Embryonic facial prominence (tissue), 1 donor: ENCODE measurements at regions not wholly inside any gene's neighbourhood (a gene's known extent, or its start where the extent isn't known, plus 50 kb on each side); places are given as distances from the start of the nearest gene placed in this dataset.
"Not testable (repeated sequence)": the region's sequence is repeated elsewhere in the genome, so short reads cannot be mapped to it uniquely, and the experiment has no call there.

Experiments
- DNase-seq: peaks from one replicate; pipeline ENCODE4 v3.0.0-alpha.2; 2016; ENCODE audit errors: extremely low spot score

DNA sequence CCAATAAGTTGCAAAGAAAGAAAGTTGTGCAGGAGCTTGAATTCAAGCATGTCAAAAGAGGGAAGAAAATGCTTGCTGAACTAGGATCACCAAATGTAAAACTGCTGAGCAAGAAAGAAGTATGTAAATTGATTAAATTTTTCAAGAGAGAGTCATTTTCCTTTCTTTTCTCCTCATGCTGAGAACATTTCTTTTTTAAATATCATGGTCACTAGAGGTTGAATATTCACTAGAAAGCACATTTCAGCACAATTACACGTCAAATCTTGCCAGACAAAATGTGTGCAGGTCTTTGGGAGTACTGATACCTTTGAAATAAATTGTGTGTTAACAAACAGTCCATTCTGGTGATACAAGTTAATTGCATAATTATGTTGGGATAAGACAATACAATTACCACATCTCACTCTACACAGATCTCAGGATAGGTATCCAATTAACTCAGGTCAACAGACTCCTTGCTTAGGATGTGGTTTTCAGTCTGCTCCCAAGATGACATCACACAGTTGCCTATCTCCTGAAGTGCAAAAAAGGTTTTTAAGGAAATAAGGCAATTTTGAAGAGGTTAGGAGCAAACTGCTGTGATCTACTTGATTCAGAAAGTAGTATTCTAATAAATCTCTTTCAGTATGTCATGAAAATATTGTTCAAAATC lies 862.2 kb downstream of the RPS29 start:
- no peak for DNase-seq

DNA sequence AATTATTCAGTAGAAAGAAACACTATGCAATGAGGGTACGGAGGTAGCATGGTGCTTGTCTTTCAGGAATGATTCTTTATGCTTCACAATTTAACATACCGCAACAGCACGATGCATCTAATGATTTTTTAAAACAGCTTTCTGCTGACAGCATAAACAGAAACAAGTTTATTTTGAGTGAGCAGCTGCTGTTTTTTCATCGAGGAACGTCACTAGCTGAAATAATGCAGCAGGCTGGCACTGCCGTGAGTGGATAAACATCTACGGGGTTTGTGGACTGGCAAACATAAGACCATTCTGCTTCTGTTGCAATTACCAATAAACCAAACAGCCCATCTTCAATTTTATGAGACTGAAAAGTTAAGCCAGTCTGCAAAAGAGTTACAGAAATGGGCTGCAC lies 871.8 kb downstream of the RPS29 start:
- no peak for DNase-seq

DNA sequence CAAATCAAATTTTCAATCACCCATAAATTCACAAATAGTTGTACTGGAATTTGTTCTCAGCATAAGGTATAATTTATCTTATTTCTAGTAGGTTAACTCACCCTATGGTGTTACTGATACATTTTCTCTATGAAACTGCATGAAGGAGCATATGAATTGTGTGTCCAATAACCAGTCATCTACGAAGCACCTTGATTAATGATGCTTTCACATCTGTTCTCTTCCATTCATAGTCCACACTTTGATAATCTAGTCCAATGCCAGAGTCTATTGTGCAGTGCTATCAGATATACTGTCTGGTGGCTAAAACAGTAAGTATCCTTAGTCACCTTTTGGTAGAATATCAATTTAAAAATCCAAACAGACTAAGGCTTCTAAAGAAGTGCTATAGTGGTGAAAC lies 876.0 kb downstream of the RPS29 start:
- DNase-seq, result no peak

DNA sequence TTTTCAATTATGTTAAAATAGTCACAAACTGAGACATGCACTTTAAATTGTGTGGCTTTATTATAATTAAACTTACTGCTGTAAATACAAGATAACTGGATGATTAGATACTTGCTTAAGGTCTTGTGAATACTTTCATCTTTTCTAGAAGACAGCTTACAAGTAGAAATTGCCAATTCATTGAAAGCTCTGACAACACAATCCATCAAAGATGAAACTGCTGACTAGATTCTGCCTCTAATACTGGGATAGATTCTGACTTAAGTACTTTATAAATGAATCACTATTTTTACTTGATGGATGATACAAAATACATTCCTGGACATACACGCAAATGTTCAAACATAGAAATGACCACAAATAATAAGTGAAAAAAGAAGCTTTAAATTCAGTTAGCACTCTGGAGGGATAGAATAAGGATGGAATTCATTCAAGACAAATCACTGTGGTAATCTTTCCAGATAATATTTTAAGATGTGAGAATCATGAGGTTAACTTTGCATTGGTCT lies 876.8 kb downstream of the RPS29 start:
- no peak for DNase-seq

DNA sequence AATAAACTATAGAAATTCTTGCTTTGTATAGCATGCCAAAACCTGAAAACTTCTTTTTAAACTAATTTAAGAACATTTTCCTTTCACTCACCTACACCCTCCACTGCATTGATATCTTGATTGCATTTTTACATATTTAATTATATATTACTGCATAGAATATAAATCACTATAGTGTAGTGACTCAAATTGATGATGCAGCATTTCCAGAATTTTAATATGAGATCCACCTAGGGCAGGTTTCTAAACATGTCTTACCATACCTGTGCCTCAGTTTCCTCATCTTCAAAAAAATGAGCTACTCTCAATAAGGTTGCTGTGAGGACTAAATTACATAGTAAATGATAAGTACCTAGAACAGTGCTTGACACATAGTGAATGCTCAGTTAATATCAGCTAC lies 881.5 kb downstream of the RPS29 start:
- DNase-seq, result no peak

DNA sequence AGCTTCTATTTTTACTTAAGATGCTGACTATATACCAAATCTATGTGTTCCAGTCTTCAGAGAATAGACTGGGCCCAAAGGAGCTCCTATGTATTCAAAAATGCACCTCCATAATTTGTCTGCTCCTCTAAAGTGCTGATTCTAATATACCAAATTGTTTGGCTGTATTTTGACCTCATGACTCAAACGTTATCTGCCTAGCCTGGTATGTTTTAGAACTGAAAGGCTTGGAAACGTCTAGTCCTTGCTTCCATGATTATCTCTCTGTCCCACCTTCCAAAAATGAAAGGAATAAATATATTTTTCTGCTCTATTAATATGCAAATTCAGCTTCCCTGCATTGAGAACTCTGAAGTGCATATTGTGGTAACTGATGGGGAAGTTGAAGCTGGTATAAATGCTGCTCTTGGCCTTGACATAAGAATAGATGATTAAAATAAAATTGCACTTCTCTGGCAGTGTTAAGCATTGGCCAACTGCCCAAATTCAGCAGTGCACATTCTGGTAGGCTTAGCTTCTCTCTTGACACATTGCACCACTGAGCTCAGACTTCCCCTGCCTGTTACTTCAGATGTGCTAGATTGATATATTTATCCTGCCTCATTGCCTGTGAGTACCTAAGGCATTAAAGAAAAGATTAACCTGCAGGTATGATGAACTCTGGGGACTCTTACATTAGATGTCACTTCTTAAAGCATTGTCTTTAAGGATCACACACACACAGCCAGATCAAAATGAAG lies 882.3 kb downstream of the RPS29 start:
- no peak for DNase-seq

DNA sequence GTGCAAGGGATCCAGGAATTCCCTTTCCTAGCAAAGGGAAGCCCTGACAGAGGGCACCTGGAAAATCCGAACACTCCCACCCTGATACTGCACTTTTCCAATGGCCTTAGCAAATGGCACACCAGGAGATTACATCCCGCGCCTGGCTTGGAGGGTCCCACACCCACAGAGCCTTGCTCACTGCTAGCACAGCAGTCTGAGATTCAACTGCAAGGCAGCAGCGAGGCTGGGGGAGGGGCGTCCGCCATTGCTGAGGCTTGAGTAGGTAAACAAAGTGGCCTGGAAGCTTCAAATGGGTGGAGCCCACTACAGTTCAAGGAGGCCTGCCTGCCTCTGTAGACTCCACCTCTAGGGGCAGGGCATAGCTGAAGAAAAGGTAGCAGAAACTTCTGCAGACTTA lies 888.8 kb downstream of the RPS29 start:
- DNase-seq, result not testable (repeated sequence)

DNA sequence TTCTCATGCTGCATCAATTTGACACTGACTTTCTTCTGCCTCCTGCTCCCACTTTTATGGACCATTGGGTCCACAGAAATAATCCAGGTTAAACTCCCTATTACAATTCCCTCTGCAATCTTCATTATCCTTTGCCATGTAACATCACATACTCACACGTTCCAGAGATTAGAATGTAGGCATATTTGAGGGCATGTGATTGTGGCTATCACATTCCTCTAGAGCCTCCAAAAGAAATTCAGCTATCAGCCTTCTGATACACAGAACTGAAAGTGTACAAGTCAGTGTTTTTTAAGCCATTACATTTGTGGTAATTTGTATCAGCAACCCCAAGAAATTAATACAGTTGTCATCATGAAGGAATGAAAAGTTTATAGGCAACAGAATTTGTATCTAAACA lies 892.4 kb downstream of the RPS29 start:
- DNase-seq, result no peak

DNA sequence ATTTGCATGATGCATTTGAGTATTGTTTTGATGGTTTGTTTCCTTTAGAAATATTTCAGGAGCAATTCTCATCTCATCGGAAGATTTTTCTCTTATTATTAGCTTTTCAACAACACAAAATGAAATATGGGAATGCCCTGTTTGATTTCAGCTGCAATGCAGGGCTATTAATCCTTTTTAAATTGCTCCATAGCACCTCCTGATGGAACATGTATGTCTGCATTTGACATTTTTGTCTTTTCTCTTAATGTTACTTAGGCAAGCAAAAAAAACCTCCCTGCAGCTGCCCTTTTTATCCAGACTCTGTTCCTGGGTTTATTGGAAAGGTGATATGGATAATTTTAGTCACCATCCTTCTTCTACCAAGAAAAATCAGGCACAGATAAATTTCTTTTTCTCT lies 895.8 kb downstream of the RPS29 start:
- no peak for DNase-seq

DNA sequence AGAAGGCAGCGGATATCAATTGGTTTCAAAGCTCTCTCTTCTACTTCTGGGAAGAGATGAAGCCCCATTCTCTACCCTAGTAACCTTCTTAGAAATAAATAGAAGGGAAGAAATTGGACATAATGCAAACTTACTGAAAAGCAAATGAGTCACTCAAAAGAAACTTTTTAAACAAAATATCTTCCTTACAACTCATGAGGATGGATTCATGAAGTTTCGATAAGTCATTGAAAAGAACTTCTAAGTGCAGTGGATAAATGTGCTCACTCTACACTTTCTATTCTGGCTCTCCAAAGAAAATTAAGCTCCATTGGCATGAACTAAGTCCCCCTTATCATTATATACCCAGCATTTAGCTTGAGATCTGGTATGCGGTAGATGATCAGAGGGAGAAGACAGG lies 899.5 kb downstream of the RPS29 start:
- no peak for DNase-seq

DNA sequence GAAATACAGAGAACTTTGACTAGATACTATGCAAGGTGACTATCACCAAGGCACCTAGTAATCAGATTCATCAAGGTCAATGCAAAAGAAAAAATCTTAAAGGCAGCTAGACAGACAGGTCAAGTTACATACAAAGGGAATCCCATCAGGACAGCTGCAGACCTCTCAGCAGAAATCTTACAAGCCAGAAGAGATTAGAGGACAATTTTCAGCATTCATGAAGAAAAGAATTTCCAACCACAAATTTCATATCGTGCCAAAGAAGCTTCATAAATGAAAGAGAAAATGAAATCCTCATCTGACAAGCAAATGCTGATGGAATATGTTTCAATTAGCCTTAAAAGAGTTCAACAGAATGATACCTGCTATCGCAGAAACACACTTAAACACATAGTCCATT lies 913.7 kb downstream of the RPS29 start:
- no peak for DNase-seq

DNA sequence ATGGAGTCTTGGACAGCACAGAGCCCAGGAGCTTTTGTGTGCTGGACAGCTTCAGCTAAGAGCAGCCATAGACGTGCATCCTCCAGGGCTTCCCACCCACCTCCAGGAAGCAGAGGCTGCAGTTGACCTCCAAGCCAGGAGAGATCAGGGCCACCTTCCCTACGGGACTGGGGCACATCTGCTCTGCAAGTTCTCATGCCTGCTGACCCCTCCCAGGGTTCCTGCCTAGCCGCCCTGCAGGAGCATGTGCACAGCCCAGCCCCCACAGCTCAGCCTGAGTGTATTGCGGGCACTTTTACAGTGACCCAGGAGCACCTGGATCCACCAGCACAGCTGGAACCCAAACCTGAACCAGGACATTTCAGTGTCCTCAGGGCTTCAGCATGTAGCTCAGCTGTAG lies 915.2 kb downstream of the RPS29 start:
- DNase-seq, result no peak

DNA sequence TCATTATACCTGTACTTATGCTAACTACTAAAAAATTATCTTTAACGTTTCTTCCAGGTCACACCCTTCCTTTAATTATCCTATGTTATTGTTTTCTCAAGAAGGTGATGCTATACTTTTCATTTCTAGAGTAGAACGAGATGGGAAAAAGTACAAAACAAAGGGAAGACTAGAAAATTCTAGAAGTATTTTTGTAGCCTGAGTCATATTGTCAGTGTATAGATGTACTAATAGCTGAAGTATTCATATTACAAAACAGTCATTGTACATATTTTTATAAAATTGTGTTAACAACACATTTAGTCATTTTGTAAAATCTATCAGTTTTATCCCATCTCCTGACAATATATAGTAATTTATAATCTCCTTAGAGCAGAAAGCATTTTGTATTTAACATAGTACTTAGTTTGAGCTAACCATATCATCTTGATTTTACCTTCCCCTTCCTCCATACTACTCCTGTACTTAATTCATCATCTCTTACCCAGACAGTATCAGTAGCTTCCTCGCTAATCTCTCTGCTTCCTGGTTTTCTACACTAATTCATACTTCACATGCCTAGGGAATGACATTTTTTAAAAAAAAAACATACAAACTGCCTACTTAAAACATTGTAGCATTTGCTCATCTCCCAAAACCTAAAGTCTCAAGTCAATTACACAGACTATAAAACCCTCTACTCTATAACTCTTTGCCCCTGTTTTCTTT lies 920.9 kb downstream of the RPS29 start:
- DNase-seq, result no peak

DNA sequence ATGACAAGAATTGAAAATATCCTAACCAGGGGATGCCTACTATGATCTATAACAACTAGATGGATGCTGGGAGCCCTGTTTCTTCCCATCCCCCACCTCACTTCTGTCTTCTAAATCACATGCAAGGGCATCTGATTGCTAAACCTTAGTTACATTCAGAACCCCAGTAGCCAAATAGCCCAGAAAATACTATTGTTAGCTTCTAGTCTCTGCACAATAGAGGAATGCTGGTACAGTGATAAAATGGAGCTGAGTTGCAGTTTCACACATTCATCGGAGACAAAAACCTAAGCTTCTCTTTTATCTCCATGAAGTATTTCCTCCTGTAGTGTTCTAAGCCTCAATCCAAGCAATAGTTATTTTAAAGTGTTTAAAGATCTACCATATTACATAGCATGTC lies 942.9 kb downstream of the RPS29 start:
- no peak for DNase-seq

DNA sequence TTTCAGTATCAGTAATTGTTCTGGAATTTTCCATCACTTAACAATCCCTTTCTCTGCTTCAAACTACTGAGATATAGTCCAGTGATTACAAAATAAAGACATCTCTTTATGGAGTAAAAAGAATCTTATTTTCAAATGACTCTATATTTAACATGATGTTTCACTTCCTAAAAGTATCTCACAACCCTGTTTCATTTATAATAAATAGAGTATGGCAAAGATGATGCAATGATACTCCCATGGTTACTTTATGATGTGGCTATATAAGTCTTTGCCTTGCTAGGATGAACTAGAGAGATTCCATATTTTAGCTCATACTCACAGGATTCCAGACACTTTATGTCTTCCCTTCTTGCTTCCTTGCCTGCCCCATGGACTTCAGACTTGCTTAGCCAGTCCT lies 953.5 kb upstream of the MDGA2 start:
- DNase-seq, result no peak

DNA sequence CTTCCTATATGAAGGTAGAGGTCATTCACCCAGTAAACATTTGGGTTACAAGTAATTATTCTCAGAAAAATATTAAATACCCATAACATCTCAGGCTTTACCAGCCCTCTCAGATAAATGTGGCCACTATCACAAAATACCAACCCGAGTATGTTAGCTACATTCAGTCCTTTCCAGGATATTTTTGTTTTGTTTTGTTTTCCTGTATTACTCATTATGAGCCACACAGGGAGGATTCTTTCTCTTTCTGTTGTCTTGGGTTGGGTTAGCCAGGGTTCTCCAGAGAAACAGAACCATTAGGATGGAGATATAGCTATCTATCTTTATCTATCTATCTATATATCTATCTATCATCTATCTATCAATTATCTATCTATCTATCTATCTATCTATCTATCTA lies 947.6 kb upstream of the MDGA2 start:
- no peak for DNase-seq

DNA sequence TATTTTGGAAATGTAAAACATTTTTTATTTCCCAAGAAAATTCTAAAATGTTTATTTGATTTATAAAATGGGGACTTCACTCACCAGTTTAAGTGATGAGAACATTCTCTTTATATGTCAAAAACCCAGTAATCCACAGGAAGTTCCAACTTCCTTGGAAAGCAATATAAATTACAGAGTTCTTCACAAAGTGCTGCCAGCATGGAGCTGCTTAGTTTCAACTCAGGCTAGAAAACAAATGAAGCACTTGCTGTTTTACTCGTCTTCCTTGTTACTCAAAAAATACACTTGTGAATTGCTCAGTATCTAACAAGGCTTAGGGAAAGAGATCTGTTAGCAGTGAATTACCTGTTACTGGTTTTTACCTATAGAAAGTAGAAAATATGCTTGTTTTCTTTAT lies 942.7 kb upstream of the MDGA2 start:
- no peak for DNase-seq

DNA sequence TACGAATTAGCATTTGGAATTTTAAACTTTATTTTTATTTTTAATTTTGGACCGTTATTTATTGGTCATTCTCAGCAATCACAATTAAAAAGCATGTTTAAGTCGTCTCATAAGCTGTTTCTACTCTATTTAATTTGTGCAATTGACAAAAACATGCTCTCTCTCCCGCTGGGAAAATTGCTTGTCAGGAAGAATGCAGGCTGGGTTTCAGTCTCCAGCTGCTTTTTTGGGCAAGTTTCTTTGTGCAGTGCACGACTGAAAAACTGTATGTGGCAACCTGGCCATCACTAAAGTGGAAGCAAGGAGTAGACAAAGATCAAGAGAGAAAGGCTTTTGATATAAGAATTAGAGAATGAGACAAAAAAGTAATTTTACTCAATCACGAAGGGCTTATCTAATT lies 941.5 kb upstream of the MDGA2 start:
- DNase-seq, result no peak

DNA sequence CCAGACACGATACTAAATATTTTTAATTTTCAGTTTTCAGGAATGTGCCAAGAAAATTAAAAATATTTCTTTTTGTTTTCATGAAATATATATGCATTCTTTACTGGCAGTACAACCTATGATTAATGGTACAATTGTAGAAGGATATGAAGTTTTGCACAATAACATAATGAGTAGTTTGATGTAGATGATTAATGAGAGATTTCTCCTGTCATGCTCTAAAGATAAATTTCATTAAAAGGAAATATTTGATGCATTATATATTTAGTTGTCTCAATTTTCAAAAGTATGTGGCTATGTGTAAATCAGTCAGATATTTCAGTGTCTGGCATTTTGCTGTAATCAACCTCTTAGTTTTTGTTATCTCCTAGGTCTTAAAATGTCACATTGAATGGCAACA lies 940.2 kb upstream of the MDGA2 start:
- DNase-seq, result no peak

DNA sequence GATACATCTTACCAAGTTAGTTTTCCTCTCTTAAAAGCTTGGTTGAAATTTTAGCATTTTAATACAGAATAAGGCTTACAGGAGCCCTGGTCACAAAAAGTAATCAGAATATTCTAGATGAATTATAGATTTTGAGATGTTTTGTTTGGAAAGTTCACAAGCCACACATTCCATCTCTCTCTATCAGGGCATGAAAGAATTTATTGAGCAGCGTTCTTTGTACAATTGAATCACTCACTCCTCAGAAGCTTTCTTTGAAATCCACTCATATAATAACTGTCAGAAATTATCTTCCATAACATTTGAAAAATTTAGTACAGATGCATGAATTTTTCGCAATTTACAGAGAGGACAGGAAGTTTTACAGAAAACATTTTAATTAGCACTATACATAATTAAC lies 938.6 kb upstream of the MDGA2 start:
- DNase-seq, result no peak

DNA sequence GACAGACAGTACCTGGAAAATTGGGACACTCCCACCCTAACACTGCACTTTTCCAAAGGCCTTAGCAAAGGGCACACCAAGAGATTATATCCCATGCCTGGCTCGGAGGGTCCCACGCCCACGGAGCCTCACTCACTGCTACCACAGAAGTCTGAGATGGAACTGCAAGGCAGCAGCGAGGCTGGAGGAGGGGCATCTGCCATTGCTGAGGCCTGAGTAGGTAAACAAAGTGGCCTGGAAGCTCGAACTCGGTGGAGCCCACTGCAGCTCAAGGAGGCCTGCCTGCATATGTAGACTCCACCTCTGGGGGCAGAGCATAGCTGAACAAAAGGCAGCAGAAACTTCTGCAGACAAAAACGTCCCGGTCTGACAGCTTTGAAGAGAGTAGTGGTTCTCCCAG lies 931.6 kb upstream of the MDGA2 start:
- not testable (repeated sequence) for DNase-seq

DNA sequence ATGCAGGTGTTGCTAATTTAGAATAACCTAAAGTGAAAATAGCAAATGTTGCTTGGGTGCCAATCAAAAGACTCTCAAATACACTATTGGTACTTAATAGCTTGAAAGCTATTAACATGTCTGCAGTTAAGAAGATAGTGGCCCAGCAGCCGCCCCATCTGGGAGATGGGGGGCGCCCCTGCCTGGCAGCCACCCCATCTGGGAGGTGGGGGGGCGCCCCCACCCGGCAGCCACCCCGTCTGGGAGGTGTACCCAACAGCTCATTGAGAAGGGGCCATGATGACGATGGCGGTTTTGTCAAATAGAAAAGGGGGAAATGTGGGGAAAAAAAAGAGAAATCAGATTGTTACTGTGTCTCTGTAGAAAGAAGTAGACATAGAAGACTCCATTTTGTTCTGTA lies 923.1 kb upstream of the MDGA2 start:
- DNase-seq, result no peak

DNA sequence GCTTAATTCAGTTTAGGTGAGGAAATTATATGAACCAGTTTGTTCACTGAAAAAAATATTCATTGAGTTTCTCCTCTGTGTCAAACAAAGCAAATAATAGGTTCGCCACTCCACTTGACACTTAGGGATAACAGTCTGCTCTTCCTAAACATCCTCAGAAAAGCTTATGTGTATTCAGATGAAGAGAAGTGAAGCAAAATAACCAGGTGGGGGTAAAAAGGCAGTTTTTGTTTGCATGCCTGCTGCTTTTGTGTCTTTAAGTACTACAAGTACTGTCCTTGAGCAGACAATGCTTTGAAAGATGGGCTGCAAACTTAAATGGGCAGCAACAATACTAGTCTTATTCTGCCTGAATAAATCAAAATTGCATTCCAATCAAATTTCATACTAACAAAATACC lies 910.7 kb upstream of the MDGA2 start:
- no peak for DNase-seq
